Stimulated activated naive CD8-positive, alpha-beta T cell treated with anti-CD3 and anti-CD28 coated beads, Interleukin-15, amount 100 ng/mL, for 72 hours (primary cell): ENCODE measurements at regions not wholly inside any gene's neighbourhood (a gene's known extent, or its start where the extent isn't known, plus 50 kb on each side); places are given as distances from the start of the nearest gene placed in this dataset.
"Not testable (repeated sequence)": the region's sequence is repeated elsewhere in the genome, so short reads cannot be mapped to it uniquely, and the experiment has no call there.

Experiments used
- ATAC-seq: fragments of 150-1000 bp; cut with Tn5 transposase; 2 replicates; pipeline ENCODE4 v1.10.0; 2021; ENCODE audit warnings: mild to moderate bottlenecking, moderate library complexity
- DNase-seq, 2 donors: peaks; one replicate each; pipeline ENCODE4 v3.0.0; 2021 to 2022
- H3K27ac Mint-ChIP-seq, 2 donors: one replicate each; pipeline ENCODE4 v1.8.0; 2022; ENCODE audit warnings: mild to moderate bottlenecking in 2 of 2, mixed read lengths in 2 of 2, moderate library complexity in 2 of 2
- H3K27me3 Mint-ChIP-seq: one replicate; pipeline ENCODE4 v1.8.0; 2022; ENCODE audit warnings: mixed read lengths
- H3K4me1 Mint-ChIP-seq: one replicate; pipeline ENCODE4 v1.8.0; 2022; ENCODE audit warnings: mild to moderate bottlenecking, mixed read lengths
- H3K4me3 Mint-ChIP-seq, 2 donors: one replicate each; pipeline ENCODE4 v1.8.0; 2022; ENCODE audit warnings: mild to moderate bottlenecking in 2 of 2, mixed read lengths in 2 of 2, moderate library complexity in 1 of 2
- H3K9me3 Mint-ChIP-seq, 2 donors: one replicate each; pipeline ENCODE4 v1.8.0; 2022; ENCODE audit warnings: mixed read lengths in 2 of 2

DNA sequence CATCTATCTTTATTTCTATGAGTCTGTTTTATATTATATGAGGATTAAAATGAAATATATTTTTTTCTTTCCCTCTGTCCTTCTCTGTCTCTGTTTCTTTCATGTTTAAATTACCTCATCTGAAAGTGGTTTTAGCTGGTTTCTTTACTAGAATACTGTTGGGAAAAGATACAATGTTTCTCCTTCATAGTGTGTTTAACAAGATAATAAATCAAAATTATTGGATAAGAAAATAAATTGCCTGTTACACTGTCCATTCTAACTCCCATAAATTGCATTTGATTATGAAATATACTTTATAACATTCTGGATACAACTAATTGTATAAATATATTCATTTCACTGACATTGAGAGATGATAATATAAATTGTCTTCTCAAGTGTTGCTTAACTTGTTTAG, 1168.0 kb downstream of the PLA2G4A start:
- Mint-ChIP-seq H3K4me3 (no peak overlapping the region), H3K27ac (no peak overlapping the region), H3K27me3 (no peaks in the 10 kb centered on the region)

DNA sequence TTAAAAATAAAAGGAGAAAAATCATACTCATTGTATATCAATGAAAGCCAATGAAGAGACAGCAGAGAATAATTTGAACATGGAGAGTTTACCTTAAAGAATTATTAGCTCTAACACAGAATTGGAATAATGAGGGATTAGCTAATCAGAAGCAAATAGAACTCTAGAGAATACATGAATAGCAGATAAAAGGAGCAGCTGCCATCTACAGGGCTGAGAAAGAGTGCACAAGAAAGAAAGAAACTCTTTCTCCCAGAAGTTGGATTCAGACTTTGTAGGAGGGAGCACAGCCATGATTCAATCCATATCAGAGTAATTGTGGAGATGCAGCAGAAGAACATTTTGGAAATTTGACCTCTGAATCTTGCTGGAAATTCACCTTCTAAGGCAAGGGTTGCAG, 1171.2 kb downstream of the PLA2G4A start:
- Mint-ChIP-seq H3K27ac (no peak overlapping the region), H3K9me3 (no peaks in the 10 kb centered on the region), H3K27me3 (no peaks in the 10 kb centered on the region), H3K4me1 (no peaks in the 10 kb centered on the region), H3K4me3 (no peak overlapping the region)
- ATAC-seq: no peak
- no peak for DNase-seq

More for the DNA sequence above, 1168.0 kb downstream of the PLA2G4A start:
- Mint-ChIP-seq H3K4me1 (no peaks in the 10 kb centered on the region), H3K9me3 (no peaks in the 10 kb centered on the region)
- ATAC-seq: no peak
- DNase-seq: no peak

DNA sequence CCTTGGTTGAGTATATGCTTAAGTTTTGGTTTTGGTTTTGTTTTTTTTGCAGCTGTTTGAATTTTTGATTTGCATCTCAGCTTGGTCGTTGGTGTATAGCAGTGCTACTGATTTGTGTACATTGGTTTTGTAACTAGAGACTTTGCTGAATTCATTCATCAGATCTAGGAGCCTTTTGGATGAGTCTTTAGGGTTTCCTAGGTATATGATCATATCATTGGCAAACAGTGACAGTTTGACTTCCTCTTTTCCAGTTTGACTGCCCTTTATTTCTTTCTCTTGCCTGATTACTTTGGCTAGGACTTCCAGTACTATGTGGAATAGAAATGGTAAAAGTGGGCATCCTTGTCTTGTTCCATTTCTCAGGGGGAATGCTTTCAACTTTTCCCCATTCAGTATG, 1174.9 kb downstream of the PLA2G4A start:
- not testable (repeated sequence) for H3K27ac Mint-ChIP-seq, DNase-seq, H3K27me3 Mint-ChIP-seq, H3K9me3 Mint-ChIP-seq, H3K4me1 Mint-ChIP-seq, H3K4me3 Mint-ChIP-seq, ATAC-seq

DNA sequence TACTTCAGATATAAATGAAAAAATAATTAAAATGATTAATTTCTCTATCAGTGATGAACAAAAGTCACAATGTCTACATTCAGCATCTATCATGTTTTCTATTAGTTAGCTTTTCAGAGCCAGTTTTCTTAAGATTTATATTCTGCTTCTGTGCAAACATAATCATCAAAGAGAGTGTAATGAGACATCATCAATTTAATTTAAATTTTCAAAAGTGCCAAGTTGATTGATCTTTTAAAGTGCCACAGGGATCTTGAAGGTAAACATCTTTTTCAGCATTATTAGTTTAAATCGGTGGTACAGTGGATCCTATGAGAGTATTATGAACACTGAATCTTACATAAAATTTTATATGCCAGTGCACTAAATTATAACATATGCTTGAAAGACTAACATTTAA, 1176.1 kb downstream of the PLA2G4A start:
- Mint-ChIP-seq H3K9me3 (no peaks in the 10 kb centered on the region), H3K27ac (no peak overlapping the region), H3K4me1 (no peaks in the 10 kb centered on the region), H3K27me3 (no peaks in the 10 kb centered on the region), H3K4me3 (no peak overlapping the region)
- ATAC-seq (no peak), DNase-seq (no peak)

DNA sequence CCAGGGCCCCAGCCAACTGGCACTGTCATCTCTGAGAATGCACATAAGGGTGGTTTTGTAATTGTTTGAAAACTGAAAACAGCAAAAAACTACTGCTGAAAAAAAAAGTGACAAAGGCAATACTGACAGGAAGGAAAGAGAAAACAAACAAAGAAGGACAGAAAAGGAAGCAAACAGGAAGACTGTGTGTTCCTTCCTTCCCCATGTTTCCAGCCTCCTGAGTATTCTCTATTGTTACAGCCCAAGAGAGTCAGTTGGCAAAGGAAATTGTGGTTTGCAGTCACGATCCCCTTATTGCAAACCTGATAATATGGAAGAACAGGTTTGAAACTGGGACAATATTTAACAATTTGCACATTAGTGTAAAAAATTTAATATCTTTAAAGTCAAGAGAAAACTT, 1177.6 kb downstream of the PLA2G4A start:
- H3K27ac Mint-ChIP-seq: no peak overlapping the region
- ATAC-seq: no peak
- H3K9me3 Mint-ChIP-seq: no peaks in the 10 kb centered on the region

DNA sequence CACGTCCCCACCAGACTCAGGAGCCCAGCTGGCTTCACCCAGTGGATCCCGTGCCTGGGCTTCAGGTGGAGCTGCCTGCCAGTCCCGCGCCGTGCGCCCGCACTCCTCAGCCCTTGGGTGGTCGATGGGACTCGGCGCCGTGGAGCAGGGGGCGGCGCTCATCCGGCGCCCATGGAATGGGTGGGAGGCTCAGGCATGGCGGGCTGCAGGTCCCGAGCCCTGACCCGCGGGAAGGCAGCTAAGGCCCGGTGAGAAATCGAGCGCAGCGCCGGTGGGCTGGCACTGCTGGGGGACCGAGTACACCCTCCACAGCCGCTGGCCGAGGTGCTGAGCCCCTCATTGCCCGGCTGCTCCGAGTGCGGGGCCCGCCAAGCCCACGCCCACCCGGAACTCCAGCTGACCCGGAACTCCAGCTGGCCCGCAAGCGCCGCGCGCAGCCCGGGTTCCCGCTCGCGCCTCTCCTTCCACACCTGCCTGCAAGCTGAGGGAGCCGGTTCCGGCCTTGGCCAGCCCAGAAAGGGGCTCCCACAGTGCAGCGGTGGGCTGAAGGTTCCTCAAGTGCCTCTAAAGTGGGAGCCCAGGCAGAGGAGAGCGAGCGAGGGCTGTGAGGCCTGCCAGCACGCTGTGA, 1184.6 kb downstream of the PLA2G4A start:
- not testable (repeated sequence) for H3K9me3 Mint-ChIP-seq, H3K27me3 Mint-ChIP-seq, ATAC-seq, H3K4me1 Mint-ChIP-seq, DNase-seq, H3K27ac Mint-ChIP-seq, H3K4me3 Mint-ChIP-seq

More for the DNA sequence above, 1177.6 kb downstream of the PLA2G4A start:
- no peak overlapping the region for H3K4me3 Mint-ChIP-seq
- H3K27me3 Mint-ChIP-seq: no peaks in the 10 kb centered on the region
- no peaks in the 10 kb centered on the region for H3K4me1 Mint-ChIP-seq
- no peak for DNase-seq

DNA sequence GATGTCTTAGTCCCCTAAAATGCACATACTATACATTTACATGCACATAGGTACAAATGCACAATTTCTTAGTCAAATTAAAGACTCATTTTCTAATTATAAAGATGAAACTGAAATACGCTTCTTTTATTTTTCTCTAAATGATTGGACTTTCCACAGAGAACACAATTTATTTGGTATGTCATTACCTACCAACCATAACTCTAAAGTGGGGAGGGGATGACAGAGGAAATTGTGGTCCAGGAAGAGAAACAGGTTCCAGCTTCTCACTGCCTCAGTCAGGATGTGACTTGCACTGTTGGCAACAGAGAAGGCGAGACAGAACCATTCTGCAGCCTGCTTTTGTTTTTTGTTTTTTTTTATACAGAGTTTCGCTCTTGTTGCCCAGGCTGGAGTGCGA, 1189.2 kb downstream of the PLA2G4A start:
- Mint-ChIP-seq H3K27me3 (no peaks in the 10 kb centered on the region), H3K27ac (no peak overlapping the region), H3K4me1 (no peaks in the 10 kb centered on the region), H3K4me3 (no peak overlapping the region), H3K9me3 (peaks cover 0 to 9% of the 10 kb centered on the region in 2 donors)
- ATAC-seq (no peak), DNase-seq (no peak)

DNA sequence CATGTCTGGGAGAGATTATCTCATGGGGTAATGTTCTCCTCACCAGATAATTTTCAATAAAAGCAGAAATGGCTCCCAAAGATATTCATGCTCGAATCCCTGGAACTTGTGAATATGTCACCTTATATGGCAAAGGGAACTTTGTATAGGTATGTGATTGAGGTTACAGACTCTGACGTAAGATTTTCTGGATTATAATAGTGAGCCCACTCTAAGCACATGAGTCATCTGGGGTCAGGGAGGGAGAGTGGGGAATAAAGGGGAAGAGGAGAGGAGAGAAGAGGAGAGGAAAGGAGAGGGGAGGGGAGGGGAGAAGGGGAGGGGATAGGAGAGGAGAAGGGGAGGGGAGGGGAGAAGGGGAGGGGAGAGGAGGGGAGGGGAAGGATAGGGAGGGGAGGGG, 1193.9 kb downstream of the PLA2G4A start:
- no peak overlapping the region for H3K27ac Mint-ChIP-seq
- H3K27me3 Mint-ChIP-seq: no peaks in the 10 kb centered on the region
- H3K4me1 Mint-ChIP-seq: no peaks in the 10 kb centered on the region
- peaks cover 6 to 9% of the 10 kb centered on the region in 2 donors for H3K9me3 Mint-ChIP-seq
- H3K4me3 Mint-ChIP-seq: no peak overlapping the region
- DNase-seq (no peak), ATAC-seq (no peak)

DNA sequence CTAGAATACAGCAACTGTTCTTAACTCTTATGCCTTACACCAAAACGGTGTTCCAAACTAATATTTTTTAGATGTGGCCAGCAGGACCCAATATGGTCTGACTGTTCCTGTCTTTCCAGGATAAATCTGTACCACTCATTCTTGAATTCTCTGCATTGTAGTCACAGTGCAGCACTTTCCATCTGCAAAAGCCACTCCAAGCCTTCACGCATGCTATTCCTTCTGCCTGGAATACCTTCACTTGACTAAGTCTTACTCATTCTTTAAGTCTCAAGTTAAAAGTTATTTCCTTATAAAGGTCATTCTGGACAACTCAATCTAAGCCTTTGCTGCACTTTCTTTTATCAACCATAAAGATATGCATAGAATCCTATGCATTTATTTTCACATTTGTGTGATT, 1194.5 kb downstream of the PLA2G4A start:
- no peaks in the 10 kb centered on the region for H3K4me1 Mint-ChIP-seq
- H3K9me3 Mint-ChIP-seq: peaks cover 6 to 9% of the 10 kb centered on the region in 2 donors
- H3K27me3 Mint-ChIP-seq: no peaks in the 10 kb centered on the region
- no peak overlapping the region for H3K4me3 Mint-ChIP-seq
- ATAC-seq: no peak
- DNase-seq: no peak
- H3K27ac Mint-ChIP-seq: no peak overlapping the region

DNA sequence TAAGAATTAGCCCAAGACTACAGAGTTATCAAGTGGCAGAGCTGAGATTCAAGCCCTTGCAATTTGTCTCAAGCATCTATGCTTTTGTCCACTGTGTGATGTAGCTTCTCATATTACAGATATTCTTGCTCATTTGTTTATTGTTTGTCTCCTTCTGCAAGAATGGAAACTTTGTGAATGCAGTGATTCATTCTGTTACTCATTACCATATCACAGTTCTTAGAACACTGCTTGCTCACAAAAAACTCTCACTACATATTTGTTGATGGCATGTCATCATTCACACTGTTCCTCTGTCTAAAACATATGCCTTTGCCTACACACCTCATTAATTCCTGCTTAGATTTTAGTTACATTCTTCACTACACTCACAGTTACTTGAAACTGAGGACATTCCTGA, 1198.9 kb downstream of the PLA2G4A start:
- no peaks in the 10 kb centered on the region for H3K4me1 Mint-ChIP-seq
- H3K27ac Mint-ChIP-seq: no peak overlapping the region
- H3K27me3 Mint-ChIP-seq: no peaks in the 10 kb centered on the region
- peaks cover under 1 to 6% of the 10 kb centered on the region in 2 donors for H3K9me3 Mint-ChIP-seq
- ATAC-seq: no peak
- no peak for DNase-seq
- no peak overlapping the region for H3K4me3 Mint-ChIP-seq

DNA sequence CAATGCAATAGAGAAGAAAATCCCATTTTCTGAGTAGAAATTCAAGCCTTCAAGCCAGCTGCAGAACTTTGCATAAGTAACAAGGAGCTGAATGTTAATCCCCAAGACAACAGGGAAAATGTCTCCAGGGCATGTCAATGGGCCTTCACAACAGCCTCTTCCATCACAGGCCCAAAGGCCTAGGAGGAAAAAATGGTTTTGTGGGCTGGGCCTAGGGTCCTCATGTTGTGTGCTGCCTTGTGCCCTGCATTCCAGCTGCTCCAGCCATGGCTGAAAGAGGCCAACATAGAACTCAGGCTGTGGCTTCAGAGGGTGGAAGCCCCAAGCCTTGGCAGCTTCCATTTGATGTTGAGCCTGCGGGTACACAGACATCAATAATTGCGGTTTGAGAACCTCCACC, 1208.8 kb downstream of the PLA2G4A start:
- not testable (repeated sequence) for H3K27me3 Mint-ChIP-seq, H3K9me3 Mint-ChIP-seq, DNase-seq, H3K4me3 Mint-ChIP-seq, H3K27ac Mint-ChIP-seq, ATAC-seq, H3K4me1 Mint-ChIP-seq

DNA sequence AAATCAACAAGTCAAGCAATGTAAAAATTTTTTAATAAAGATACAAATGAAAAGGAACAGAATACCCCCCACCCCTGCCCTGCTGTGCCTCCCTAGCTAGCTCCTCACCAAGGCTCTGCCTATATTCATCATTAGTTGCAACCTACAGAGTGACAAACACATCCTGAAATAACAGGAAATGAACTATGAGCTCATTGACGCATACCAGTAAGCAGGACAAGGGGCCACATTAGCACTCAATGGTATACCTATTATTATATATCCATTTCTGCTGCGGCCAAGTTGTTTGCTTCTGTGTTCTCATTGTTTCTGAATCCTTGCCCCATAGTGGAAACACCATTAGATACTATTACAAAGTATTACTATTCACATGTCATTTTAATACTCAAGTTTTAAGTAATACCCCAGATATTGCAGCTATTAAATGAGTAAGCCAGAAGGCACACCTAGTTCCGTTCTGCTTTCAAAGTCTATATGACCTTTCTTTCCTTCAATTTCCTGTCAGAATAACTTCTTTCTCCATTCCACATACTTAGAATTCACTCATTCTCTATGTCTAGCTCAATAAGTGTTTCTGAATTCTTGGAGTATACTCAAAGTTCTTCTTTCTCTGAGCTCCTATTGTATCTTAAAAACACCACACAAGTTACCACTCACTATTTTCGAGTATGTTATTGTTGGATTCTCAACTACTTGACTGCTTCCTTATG, 1214.9 kb downstream of the PLA2G4A start:
- no peak overlapping the region for H3K27ac Mint-ChIP-seq
- ATAC-seq (no peak), DNase-seq (no peak)
- H3K9me3 Mint-ChIP-seq: peaks cover 6 to 7% of the 10 kb centered on the region in 2 donors
- H3K4me1 Mint-ChIP-seq: no peaks in the 10 kb centered on the region
- H3K27me3 Mint-ChIP-seq: no peaks in the 10 kb centered on the region
- no peak overlapping the region for H3K4me3 Mint-ChIP-seq

DNA sequence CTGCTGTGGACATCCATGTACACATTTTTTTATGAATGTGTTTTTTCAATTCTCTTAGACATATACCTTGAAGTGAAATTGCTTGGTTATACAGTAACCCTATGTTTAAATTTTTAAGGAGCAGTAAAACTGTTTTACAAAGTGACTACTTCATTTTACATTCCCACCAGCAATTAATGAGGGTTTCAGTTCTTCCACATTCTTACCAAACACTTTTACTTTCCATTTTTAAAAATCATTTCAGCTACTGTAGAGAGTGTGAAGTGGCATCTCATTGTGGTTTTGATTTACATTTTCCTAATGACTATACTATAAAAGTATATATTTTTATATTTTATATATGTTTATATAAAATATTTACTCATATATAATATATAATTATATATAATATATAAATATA, 1221.5 kb downstream of the PLA2G4A start:
- Mint-ChIP-seq H3K4me1 (no peaks in the 10 kb centered on the region), H3K4me3 (no peak overlapping the region), H3K27me3 (no peaks in the 10 kb centered on the region), H3K27ac (no peak overlapping the region), H3K9me3 (peaks cover 6 to 7% of the 10 kb centered on the region in 2 donors)
- DNase-seq (no peak), ATAC-seq (no peak)

DNA sequence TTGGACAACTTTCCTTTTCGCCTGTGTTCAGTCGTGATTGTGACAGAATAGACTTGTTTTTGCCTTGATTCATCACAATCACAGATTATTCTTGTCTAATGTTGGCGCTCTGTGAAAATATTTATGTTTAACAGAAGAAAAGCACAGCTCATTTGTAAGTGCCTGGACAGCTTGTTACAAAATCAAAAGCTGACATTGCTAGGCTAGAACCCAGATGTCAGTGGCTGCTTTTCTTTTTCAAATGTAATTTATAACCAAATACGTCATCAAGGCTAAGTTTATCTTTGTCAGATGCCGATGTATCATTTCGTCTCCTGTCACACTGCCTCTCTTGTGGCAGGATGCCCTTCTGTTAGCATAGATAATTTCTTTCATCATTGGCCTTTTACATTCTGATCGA, 1227.3 kb downstream of the PLA2G4A start:
- H3K9me3 Mint-ChIP-seq: peaks cover 18 to 19% of the 10 kb centered on the region in 2 donors
- no peak overlapping the region for H3K4me3 Mint-ChIP-seq
- H3K27ac Mint-ChIP-seq: no peak overlapping the region
- ATAC-seq (no peak), DNase-seq (no peak)
- no peaks in the 10 kb centered on the region for H3K4me1 Mint-ChIP-seq
- H3K27me3 Mint-ChIP-seq: no peaks in the 10 kb centered on the region

DNA sequence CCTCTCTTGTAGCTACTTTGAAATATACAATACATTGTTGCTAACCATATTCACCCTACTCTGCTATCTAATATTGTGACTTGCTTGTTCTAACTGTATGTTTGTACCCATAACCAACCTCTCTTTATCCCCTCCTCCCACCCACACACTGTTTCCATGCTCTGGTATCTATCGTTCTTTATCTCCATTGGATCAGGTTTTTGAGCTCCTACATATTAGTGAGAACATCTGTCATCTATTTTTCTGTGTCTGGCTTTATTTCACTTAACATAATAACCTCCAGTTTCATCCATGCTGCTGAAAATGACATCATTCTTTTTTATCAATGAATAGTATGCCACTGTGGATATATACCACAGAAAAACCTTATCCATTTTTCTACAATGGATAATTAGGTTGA, 1230.1 kb downstream of the PLA2G4A start:
- Mint-ChIP-seq H3K27me3 (no peaks in the 10 kb centered on the region), H3K4me1 (no peaks in the 10 kb centered on the region), H3K4me3 (no peak overlapping the region), H3K9me3 (peaks cover 21 to 34% of the 10 kb centered on the region in 2 donors), H3K27ac (no peak overlapping the region)
- DNase-seq (no peak), ATAC-seq (no peak)

DNA sequence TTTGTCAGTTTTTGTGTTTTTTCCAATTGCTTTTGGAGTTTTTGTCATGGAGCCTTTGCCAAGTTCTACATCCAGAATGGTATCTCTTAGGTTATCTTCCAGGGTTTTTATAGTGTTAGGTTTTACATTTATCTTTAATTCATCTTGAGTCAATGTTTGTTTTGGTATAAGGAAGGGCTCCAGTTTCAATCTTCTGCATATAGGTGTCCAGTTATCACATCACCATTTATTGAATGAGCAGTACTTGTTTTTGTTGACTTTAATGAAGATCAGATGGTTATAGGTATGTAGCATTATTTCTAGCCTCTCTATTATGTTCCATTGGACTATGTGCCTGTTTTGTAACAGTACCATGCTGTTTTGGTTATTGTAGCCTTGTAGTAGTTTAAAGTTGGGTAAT, 1233.1 kb downstream of the PLA2G4A start:
- no peaks in the 10 kb centered on the region for H3K4me1 Mint-ChIP-seq
- DNase-seq (no peak), ATAC-seq (no peak)
- H3K4me3 Mint-ChIP-seq: no peak overlapping the region
- peaks cover 36 to 61% of the 10 kb centered on the region in 2 donors for H3K9me3 Mint-ChIP-seq
- no peaks in the 10 kb centered on the region for H3K27me3 Mint-ChIP-seq
- H3K27ac Mint-ChIP-seq: no peak overlapping the region

DNA sequence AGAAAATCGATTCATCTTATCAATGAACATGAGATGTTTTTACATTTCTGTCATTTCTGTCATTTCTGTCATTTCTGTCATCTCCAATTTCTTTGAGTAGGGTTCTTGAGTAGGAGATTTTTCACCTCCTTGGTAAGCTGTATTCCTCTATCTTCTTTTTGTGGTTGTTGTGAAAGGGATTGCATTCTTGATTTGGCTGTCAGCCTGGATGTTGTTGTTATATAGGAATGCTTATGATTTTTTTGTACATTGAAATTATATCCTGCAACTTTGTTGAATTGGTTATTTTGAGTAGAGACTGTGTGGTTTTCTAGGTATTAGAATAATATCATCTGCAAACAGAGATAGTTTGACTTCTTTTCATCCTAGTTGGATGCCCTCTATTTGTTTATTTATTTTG, 1233.7 kb downstream of the PLA2G4A start:
- DNase-seq (no peak), ATAC-seq (no peak)
- Mint-ChIP-seq H3K9me3 (peaks cover 33 to 56% of the 10 kb centered on the region in 2 donors), H3K27ac (no peak overlapping the region), H3K4me1 (no peaks in the 10 kb centered on the region), H3K4me3 (no peak overlapping the region), H3K27me3 (no peaks in the 10 kb centered on the region)
